ENCODE measurements at regions not wholly inside any gene's neighbourhood (a gene's known extent, or its start where the extent isn't known, plus 50 kb on each side); places are given as distances from the start of the nearest gene placed in this dataset.

GRCh38 chr21:15421441-15421881 lies 308.3 kb upstream of the USP25 start (continued):
- TF ChIP-seq CTCF (conservative IDR thresholded peaks at IDR 0.05; ENCODE audit: low read depth in 2 of 2) (no peak), REST (IDR thresholded peaks at IDR 0.05; ENCODE audit: unreplicated experiment) (no peak)

GRCh38 chr21:15421947-15422346 lies 307.8 kb upstream of the USP25 start:
- Mint-ChIP-seq H3K27me3 (ENCODE audit: insufficient read depth, low read depth, poor library complexity) (peaks cover 5% of the 10 kb centered on the region), H3K36me3 (ENCODE audit: low read depth) (peaks cover 5% of the 10 kb centered on the region; the same call in 1 of the 3 replicates), H3K4me3 (no peak overlapping the region), H3K27ac (no peak overlapping the region), H3K9me3 (no peaks in the 10 kb centered on the region; the same call in 1 of the 3 replicates), H3K4me1 (peaks cover 49% of the 10 kb centered on the region)
- Histone ChIP-seq H3K27ac (ENCODE audit: low read depth) (no peak overlapping the region), H3F3A (replicated peaks; ENCODE audit: low read depth) (no peaks in the 10 kb centered on the region), H2AFZ (no peak overlapping the region), H3K4me2 (no peak overlapping the region), H3K79me2 (replicated peaks; ENCODE audit: insufficient read depth) (no peaks in the 10 kb centered on the region), H3K27me3 (ENCODE audit: insufficient read depth) (no peaks in the 10 kb centered on the region), H3K4me3 (no peak overlapping the region), H3K4me1 (ENCODE audit: insufficient read depth) (peaks cover 25% of the 10 kb centered on the region), H3K36me3 (ENCODE audit: insufficient read depth) (no peaks in the 10 kb centered on the region), H3K9me2 (ENCODE audit: insufficient read depth) (peaks cover 8% of the 10 kb centered on the region; the same call in 1 of the 2 replicates), H4K20me1 (replicated peaks; ENCODE audit: insufficient read depth) (no peaks in the 10 kb centered on the region)
- ATAC-seq (no peak), DNase-seq (ENCODE audit: low spot score) (no peak)
- TF ChIP-seq CREB1 (CRISPR knock-in tag; IDR thresholded peaks at IDR 0.05; ENCODE audit: low read depth) (no peak), CTCF (conservative IDR thresholded peaks at IDR 0.05; ENCODE audit: low read depth in 2 of 2) (no peak), ETS1 (IDR thresholded peaks at IDR 0.05) (no peak), ZNF331 (CRISPR knock-in tag; IDR thresholded peaks at IDR 0.05; ENCODE audit: low read depth) (no peak), JUNB (IDR thresholded peaks at IDR 0.05; ENCODE audit: unreplicated experiment) (no peak), STAT1 (IDR thresholded peaks at IDR 0.05; ENCODE audit: unreplicated experiment) (no peak), EZH2phosphoT487 (IDR thresholded peaks at IDR 0.05; ENCODE audit: unreplicated experiment) (no peak), ZNF114 (CRISPR knock-in tag; IDR thresholded peaks at IDR 0.05) (no peak), NANOG (IDR thresholded peaks at IDR 0.05; ENCODE audit: borderline replicate concordance) (no peak)

Measured in GM23338 (cell line).